ENCODE measurements at regions not wholly inside any gene's neighbourhood (a gene's known extent, or its start where the extent isn't known, plus 50 kb on each side); places are given as distances from the start of the nearest gene placed in this dataset.

DNA sequence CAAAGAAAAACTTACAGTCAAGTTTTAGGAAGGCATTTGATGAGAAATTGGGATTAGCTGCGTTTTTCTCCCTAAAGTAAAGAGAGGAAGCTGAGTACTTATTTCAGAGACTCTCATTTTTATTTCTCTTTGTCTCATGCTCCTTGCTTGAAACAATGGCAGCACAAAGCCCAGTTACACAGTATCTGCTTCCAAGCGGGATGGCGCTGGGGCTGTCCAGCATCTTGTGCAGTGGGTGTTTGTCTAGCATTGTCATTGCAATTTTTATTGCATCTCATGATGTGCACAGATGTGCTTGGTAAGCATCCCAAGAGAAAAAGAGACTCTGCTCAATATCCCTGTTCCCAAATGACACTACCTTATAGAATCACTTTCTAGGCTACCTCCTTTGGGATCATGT, 102.8 kb upstream of the ZNF521 start:
- ATAC-seq (ENCODE audit: low read depth) = no peak
- H3K4me2 ChIP-seq (ENCODE audit: low read depth, low read length) = no peak overlapping the region
- no peaks in the 10 kb centered on the region for H4K20me1 ChIP-seq (ENCODE audit: insufficient read depth, low read length)
- H3K4me1 ChIP-seq (ENCODE audit: control insufficient read depth, insufficient read depth, low read length) = peaks cover 6% of the 10 kb centered on the region; the same call in 1 of the 2 replicates
- no peak overlapping the region for H3K4ac ChIP-seq (ENCODE audit: low read depth, low read length)
- H3K9me1 ChIP-seq (ENCODE audit: insufficient read depth, low read length) = no peaks in the 10 kb centered on the region
- no peak overlapping the region for H3K23ac ChIP-seq (ENCODE audit: low read depth, low read length)
- no peak overlapping the region for H2BK5ac ChIP-seq (ENCODE audit: low read depth, low read length, poor library complexity, severe bottlenecking)
- TF ChIP-seq RAD21 (IDR thresholded peaks at IDR 0.05; ENCODE audit: low read length) (no peak), FOS (IDR thresholded peaks at IDR 0.05; ENCODE audit: low read depth, low read length) (no peak), NFE2L2 (IDR thresholded peaks at IDR 0.05; ENCODE audit: low read depth, low read length) (no peak), MAFK (IDR thresholded peaks at IDR 0.05; ENCODE audit: low read depth, low read length) (no peak), BHLHE40 (IDR thresholded peaks at IDR 0.05; ENCODE audit: low read depth, low read length) (no peak), RCOR1 (IDR thresholded peaks at IDR 0.05; ENCODE audit: insufficient replicate concordance, low read length) (no peak), MAZ (IDR thresholded peaks at IDR 0.05; ENCODE audit: borderline replicate concordance, low read depth, low read length) (no peak)
- H4K5ac ChIP-seq (ENCODE audit: low read depth, low read length) = no peak overlapping the region
- no peaks in the 10 kb centered on the region for H3K36me3 ChIP-seq (ENCODE audit: control insufficient read depth, insufficient read depth, low read length)
- ChIA-PET CTCF (no interaction called here), POLR2A (ENCODE audit: unreplicated experiment) (no interaction called here)
- H3K9ac ChIP-seq (ENCODE audit: low read depth, low read length) = no peak overlapping the region
- no peak overlapping the region for H4K91ac ChIP-seq (ENCODE audit: insufficient read depth, low read depth, low read length)
- H3K79me1 ChIP-seq (ENCODE audit: low read depth in 1 of 2, low read length in 2 of 2) = no peaks in the 10 kb centered on the region
- H2BK120ac ChIP-seq (ENCODE audit: low read depth, low read length) = no peak overlapping the region
- dilution Hi-C loops (cut with HindIII; ENCODE audit: low sequenced_read_pairs, unreplicated experiment) (no loop called here), in situ Hi-C loops (cut with MboI; ENCODE audit: low sequenced_read_pairs) (no loop called here), intact Hi-C loops (cut with micrococcal nuclease) (no loop called here)
- no peak overlapping the region for H3K4me3 ChIP-seq (ENCODE audit: insufficient read depth, low read depth, low read length)
- no peak for DNase-seq
- H3K9me3 ChIP-seq (ENCODE audit: control insufficient read depth, insufficient read depth, low read length) = peaks cover 2% of the 10 kb centered on the region; the same call in 1 of the 2 replicates
- BruUV-seq (replicated peaks) = no TSS peak
- H3K27me3 ChIP-seq (ENCODE audit: control insufficient read depth, insufficient read depth, low read length) = no peaks in the 10 kb centered on the region
- no peak overlapping the region for H4K8ac ChIP-seq (ENCODE audit: low read depth in 2 of 2, low read length in 2 of 2)
- no peak overlapping the region for H2BK15ac ChIP-seq (ENCODE audit: low read depth, low read length)
- H3K14ac ChIP-seq (replicated peaks; ENCODE audit: low read depth, low read length) = no peak overlapping the region
- no CpG with 5 or more reads among the region's 3 CpGs for WGBS, 2 experiments (ENCODE audit: extremely low coverage in 2 of 2, insufficient read length in 1 of 2)
- H2AK9ac ChIP-seq (replicated peaks; ENCODE audit: low read depth, low read length, poor library complexity) = no peak overlapping the region
- no peak overlapping the region for H3K27ac ChIP-seq (ENCODE audit: insufficient read depth, low read length)
- no peak overlapping the region for H3K56ac ChIP-seq (ENCODE audit: extremely low read depth, insufficient read depth, low read length)
- no peak overlapping the region for H2AK5ac ChIP-seq (ENCODE audit: low read depth, low read length)
- H3K18ac ChIP-seq (ENCODE audit: low read depth, low read length) = no peak overlapping the region
- no peak overlapping the region for H2BK20ac ChIP-seq (ENCODE audit: low read depth, low read length)
- H2AFZ ChIP-seq (replicated peaks; ENCODE audit: low read length, poor library complexity) = no peak overlapping the region

Data from IMR-90 (cell line).